GM18858 (cell line): ENCODE measurements at regions not wholly inside any gene's neighbourhood (a gene's known extent, or its start where the extent isn't known, plus 50 kb on each side); places are given as distances from the start of the nearest gene placed in this dataset.

Source experiments
- ATAC-seq: cut with Tn5 transposase; IDR thresholded peaks from one replicate; pipeline ENCODE4 v1.9.1; 2021; ENCODE audit not compliant: unreplicated experiment

DNA sequence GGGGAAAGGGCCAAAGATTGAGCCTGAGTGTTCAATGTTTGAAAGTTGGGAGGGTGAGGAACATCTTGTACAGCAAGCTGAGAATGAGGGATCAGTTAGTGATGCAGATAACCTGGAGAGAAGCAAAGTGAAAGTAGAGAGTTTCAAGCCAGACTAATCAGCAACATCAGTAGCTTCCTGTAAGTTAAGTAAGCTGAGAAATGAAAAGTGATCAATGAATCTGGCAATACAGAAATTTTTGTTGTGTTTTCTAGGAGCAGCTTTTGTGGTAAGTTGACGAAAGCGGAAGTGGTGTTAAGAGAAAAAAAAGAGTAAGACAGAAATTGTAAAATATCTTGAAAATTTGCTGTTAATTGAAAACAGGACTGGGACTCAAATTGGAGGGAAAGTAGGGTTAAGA lies 855.5 kb upstream of the MAP3K7 start:
- peak; percentile 40 for ATAC-seq

DNA sequence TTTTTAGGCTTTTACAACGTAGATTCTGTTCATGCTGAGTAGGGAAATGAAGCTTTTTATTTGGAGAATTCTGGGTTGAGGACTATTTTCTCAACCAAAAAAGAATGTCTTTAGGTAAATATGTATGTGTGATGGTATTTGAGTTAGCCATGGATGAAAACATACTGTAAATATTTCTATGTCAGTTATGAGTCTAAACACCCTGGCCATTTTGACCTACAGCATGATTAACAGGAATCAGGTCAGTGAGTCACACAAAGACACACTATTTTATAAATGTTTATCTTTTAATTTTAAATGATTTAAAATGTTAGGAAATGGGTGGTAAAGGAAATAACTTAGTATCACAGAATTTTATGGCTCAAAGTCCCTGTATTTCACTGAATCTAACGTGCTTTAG lies 851.7 kb upstream of the MAP3K7 start:
- ATAC-seq, result no peak

DNA sequence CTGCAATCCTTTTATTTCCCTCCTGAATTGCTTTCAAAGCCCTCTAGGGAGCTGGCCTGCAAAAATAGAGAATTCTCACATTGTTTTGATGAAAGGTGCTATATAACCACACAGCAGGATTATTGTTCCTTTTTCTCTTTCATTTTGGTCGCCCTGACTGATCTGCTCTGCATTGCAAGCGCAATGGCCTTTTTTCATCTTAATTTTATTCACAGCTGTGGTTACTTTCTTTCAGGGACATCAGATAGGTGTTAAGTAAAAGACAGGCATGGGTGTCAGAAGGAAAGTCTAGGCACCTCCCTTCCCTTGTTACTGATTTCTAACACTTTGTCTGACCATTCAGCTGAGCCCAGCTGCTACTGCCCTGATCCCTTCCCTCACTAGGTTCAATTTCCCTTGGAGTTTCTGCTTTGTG lies 850.5 kb upstream of the MAP3K7 start:
- ATAC-seq, result no peak

DNA sequence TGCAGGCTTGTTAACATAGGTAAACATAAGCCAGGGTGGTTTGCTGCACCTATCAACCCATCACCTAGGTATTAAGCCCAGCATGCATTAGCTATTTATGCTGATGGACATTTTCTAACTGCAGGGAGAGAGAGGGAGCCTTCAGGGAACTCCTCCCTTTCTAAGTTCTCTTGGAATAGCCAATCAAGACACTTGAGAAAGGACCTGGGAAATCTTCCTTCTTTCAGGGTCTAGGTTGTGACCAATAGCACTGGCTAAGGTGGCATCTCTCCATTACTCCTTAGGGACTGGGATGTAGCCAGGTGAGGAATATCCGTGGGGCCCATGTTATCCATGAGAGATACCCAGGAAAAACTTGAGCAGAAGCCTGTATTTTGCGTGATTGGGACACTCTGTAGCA lies 849.6 kb upstream of the MAP3K7 start:
- ATAC-seq, result no peak

DNA sequence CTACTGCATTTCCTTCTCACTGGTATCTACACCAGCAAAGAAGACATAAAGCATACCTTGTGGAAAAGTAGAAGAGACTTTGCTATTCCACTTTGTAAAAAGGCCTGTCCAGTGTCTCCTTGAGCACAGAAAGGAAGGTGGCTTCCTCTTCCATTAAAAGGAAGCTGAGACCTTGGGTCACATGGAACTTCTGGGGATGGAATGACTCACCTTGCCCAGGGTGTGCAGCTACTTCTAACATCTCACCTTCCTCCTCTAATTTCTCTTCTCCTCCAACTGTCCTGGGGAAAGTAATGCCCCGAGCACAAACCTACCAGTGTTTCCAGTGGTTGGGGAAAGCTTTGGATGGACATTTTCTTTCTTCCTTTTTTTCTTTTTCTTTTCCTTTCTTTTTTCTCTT lies 848.8 kb upstream of the MAP3K7 start:
- ATAC-seq, result no peak

DNA sequence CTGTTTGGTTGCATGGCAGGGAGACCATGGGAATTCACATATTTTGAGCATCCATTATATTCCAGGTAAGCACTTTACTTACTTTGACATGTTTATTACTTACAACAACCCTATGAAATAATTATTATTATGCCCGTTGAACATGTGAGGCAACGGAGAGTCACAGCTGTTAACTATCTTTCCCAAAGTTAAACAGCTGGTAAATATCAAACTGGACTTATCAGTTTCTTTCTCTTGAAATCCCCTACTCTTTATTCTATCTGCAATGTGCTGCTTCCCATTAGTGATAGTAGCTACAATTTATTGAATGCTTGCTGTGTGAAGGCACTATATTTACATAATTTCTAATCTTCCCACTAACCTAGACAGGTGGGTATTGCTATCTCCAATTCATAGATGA lies 847.7 kb upstream of the MAP3K7 start:
- ATAC-seq, result no peak

DNA sequence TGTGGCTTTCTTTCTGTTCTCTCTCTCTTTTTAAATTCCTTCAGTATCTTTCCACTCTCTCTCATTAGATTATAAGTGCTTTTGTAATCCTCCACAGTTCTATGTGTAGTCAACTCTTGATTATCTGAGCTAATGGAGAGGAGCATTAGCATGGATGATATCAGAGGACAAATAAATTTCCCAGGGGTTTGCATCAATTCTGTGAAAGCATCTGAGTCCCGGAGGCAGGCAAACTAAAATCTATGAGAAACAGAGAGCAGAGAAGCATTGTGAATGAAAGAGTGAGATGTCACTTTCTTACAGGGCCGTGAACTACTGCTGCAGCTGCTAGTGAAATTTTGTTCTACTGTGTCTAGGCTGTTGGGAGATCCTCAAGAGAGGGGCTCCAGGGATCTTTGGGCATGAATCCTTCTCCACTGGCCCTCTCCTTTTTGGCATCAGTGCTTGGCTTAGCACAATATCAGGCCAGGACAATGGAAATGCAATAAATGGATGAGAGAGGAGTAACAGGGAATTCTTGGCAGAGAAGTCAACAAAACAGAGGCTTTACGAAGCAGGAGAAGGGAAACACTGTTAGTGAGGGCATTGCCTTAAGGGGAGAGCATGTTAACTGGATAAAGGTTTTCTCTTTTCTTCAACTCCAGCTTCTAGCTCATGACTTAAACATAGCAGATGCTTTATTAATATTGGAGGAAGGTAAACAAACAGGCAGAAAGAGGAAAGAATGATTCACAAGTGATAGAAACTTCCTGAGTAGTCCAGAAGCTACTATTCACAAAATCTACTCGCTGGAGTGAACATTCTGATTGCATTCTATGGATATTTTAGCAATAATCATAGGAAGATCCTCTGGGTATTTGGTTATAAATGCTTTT lies 847.0 kb upstream of the MAP3K7 start:
- ATAC-seq, result no peak

DNA sequence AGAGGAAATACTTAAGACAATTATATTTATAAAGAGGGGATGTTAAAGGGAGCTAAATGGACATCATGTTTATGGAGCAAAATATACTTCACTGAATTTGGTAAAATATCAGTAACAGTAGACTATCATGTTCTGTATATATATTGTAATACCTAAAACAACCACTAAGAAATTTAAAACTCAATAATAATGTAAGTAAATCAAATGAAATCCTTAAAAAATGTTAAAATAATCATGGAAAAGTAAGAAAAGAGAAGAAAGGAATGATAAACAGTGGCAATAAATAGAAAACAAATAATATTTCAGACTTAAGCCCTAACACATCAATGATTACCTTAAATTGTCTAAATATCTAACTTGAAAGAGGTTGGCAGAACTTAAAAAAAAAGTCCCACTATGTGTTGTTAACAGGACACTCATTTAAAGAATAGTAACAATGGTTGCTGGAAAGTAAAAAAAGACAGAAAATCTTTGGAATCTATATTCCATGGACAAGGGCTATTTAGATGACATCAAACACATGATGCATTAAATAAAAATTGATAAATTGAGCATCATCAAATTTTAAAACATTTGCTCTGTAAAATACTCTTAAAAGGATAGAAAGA lies 842.2 kb upstream of the MAP3K7 start:
- ATAC-seq, result no peak

DNA sequence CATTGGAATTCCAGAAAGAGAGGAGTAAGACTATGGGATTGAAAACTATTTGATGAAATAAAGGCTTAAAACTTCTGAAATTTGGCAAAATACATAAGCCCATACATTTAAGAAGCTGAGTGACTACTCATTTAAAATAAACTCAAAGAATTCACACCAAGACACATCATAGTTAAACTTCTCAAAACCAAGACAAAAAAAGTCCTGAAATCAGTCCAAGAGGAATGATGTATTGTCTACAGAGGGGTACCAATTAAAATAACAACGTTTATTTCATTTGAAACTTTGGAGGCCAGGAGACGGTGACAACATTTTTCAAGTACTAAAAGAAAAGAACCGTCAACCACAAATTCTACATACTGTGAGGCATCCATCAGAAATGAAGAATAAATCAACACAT lies 841.4 kb upstream of the MAP3K7 start:
- ATAC-seq, result no peak

DNA sequence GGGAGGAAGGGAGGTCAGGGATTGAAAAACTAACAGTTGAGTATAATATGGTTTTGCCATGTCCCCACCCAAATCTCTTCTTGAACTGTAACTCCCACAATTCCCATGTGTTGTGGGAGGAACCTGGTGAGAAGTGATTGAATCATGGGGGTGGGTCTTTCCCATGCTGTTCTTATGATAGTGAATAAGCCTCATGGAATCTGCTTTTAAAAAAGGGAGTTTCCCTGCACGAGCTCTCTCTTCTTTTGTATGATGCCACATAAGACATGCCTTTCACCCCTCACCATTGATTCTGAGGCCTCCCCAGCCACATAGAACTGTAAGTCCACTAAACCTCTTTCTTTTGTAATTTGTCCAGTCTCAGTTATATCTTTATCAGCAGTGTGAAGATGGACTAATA lies 833.4 kb upstream of the MAP3K7 start:
- no peak for ATAC-seq

DNA sequence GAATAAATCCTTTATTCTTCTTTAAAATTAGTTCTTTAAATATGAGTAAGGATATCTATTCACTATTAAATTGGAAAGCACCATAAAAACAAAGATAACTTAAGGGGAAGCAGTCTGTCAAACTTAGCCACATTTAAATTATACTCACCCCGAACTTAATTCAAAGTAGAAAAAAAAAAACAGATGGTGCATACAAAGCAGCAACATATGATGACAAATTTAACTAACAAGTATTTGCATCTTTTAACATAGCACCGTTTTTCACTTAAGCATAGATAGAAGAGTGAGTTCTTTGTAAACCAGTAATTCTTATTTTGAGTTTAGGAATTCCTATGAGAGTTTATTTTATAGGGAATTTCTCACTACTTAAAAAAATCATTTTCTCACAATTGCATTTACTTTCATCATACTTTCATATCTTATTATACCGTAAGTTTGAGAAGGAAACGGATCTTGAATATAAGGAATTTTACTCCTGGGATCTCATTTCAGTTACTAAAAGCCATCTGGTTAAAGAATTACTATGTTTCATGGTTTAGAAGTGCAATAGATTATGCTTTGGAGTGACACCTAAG lies 828.2 kb upstream of the MAP3K7 start:
- no peak for ATAC-seq

DNA sequence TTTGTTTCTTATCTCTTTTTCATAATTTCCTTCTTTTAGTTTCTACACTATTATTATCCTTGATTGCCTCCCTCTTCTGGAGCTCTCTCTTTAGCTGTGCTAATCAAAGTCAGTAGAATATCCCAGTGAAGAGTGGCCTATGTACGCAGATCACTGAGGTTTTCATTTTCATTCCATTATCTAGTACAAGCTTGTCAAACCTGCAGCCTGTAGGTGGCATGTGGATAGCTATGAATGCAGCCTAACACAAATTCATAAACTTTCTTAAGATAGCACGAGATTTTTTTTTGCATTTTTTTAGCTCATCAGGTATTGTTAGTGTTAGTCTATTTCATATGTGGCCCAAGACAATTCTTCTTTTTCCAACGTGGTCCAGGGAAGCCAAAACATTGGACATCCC lies 825.7 kb upstream of the MAP3K7 start:
- no peak for ATAC-seq

DNA sequence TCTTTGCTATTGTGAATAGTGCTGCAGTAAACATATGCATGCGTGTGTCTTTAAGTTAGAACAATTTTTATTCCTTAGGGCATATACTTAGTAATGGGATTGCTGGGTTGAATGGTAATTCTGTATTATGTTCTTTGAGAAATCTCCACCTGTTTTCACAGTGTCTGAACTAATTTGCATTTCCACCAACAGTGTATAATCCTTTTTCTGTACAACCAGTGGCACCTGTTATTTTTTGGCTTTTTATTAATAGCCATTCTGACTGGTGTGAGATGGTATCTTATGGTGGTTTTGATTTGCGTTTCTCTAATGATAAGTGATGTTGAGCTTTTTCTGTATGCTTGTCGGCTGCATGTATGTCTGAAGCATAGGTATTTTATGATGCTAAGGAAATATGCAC lies 820.8 kb upstream of the MAP3K7 start:
- ATAC-seq, result no peak

DNA sequence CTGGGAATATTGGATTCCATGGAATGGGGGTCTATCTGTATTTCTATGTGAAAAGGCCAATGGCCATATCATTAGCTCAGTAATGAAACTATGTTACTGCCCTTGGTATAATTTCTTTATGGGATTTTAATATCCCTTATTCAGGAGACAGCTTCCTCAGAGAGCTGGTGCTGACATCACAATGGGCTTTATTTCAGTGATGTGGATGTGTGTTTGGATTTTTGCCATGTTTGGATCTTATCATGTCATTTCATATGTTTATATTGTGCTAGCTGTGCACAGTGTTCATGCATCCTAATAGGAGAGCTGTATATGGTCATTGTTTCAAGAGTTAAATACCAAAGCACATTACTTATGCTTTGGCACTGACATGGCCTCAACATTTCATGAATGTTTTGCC lies 806.1 kb upstream of the MAP3K7 start:
- no peak for ATAC-seq

DNA sequence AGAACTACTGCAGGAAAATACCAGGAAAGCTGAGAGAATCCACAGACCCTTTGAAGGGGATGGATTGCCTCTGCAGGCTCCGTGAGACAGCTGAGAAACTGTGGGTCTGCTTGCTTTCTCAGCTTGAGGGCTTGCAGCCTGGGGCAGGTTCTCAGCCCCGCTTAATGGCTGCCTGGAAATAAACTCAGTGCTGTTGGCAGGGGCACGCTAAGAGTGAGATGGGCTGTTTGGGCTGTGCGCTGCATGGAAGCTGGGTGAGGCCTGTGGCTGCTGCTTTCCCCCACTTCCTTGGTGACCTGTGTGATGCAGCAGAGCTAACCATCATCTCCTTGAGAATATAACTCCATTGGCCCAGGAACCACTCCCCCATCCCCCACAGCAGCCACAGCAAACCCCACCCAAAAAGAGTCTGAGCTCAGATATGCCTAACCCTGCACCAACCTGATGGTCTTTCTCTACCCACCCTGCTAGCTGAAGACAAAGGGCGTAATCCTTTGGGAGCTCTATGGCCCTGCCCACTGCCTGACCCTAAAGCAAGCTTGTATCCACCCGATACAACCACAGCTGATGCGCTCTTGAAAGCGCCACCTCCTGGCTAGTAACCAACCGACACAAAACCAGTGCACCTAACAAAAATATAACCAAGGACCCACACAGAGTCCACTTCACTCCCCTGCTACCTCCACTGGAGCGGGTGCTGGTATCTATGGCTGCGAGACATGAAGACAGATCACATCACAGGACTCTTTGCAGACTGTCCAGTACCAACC lies 800.6 kb upstream of the MAP3K7 start:
- ATAC-seq, result no peak

DNA sequence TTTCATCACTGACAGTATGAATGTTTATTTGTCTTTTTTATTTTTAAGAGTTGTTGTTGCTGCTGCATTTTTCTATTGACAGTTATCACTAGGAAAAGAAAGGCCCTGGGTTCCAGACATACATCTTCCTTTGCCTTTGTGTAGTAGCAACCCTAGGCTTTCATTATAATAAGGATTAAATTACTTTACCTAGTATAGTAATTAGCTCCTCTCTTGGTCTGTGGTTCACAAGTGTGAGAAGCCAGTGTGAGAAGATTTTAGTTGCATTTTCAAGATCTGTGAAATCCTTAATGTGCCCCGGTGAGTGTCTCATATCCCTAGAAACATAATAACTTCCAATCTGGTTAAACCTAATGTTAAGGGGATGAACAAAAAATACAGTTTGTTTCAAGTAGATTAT lies 799.3 kb upstream of the MAP3K7 start:
- no peak for ATAC-seq

DNA sequence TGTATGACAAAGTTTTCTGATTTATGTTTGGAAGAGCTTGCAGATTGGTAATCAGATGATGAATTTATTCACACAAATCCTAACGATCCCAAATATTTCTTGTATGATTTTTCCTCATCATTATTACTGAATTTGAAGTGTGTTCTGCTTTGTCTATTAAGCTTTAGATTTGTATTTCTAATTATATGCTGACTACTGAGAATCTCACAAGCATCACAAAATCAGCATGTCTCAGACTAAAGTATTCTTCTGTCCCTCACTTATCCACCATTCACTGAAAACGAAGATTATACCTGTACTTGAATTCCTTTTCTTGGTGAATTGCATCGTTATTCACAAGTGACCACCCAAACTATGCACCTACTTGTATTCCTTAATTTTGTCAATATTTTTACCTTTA lies 796.3 kb upstream of the MAP3K7 start:
- ATAC-seq, result no peak

DNA sequence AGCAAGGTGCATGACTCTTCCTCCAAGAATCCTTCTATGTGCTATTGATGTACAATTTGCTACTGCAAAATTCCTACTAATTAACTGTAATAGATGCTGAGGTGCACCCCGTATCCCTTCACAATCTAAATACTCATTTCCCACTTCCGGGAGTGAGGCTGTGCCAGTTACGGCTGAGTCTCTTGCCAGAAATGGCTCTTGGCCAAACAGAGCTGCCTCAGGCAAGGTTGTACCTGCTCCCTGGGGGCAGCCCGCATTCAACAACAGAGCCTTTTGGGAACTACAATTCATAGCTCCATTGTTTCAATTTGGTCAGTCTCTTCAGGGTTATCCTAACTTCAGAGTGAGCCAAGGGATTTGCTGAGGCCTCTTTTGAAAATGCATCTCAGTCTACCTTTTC lies 789.8 kb upstream of the MAP3K7 start:
- no peak for ATAC-seq

DNA sequence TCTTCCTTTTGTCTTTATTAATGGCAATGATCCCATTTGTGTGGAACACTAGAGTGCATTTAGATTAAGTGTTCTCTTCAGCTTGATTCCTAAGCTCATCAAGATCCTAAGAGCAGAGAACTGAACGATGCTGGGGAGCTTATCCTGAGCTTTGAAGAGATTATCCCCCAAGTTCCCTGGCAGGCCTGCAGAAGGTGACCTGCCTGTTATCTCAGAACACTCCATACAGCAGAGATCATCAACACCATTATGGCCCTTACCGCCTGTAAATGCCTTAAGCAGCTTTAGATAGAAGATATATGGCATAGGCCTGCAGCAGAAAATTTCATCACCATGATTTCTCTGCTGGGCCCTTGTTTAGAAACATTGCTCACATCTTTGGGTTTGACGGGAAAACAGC lies 779.9 kb upstream of the MAP3K7 start:
- no peak for ATAC-seq

DNA sequence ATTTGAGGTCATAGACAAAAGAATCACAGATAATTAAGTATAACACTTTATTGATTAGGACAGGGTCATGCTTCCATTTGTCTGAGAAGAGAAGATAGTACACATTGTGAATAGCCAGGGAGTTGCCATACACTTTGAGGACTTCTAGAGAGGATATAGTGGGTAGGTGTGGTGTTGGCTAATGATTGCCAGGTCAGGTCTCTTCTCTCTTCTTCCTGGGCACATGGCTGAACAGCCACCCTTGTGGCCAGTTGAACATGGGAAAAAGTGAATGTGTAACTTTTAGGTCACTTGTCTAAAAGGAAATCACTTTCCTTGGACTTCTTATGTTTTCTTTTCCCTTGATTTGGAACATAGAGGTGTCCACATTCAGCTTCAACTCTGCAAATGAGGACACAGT lies 772.1 kb upstream of the MAP3K7 start:
- no peak for ATAC-seq

DNA sequence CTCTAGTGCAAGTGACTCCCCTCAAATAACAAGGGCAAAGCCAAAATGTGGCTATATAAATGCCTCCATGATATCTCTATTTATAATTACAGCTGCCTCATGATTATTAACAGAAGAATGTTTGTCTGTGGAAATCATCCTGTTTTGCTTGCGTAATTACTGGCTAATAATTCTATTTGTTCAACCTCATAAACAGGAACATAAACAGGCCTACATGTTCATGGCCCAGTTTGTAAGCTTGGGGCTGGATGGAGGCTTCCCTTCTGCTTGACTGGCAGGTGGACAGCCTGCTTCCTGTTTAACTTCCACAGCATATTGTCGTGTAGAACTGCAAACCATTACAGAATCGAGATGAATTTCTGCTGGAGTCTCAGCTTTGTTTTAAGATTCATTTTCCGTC lies 766.0 kb upstream of the MAP3K7 start:
- ATAC-seq, result no peak

DNA sequence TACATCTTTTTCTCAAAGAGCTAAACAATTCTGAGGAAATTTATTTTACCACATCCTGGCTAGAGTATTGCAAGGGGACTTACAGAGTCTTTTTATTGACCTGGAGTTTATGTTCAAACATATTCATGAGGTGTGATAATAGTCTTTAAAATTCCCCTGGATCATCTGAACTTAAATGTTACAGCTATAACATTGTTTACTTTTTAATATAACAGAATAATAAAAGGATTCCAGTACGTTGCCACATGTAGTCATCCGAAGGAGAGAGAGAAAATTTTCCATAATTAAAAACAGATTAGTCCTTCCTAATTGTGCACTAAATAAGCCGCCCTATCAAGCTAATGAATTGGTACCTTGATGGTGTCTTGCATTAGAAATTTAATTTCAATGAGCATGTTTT lies 765.4 kb upstream of the MAP3K7 start:
- no peak for ATAC-seq
